ENCODE measurements at regions not wholly inside any gene's neighbourhood (a gene's known extent, or its start where the extent isn't known, plus 50 kb on each side); places are given as distances from the start of the nearest gene placed in this dataset.
"Not testable (repeated sequence)": the region's sequence is repeated elsewhere in the genome, so short reads cannot be mapped to it uniquely, and the experiment has no call there.

DNA sequence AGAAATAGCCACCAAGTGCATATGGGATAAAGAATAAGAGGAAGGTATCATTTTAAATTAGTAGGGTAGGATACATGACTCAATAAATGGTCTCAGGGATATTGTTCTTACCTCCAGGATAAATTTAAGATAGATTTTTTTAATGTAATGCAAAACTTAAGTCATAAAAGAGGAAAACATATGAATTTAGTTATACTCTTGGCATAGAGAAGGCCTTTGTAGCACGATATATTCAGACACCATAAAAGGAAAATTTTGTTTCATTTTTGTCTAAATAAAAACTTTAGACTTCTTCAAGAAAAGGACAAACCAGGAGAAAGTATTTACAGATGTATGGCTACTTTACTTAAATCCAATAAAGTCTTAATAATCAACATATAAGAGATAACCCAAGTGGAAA, 78.5 kb upstream of the CAB39 start:
- no peak for TF ChIP-seq CTCF (IDR thresholded peaks at IDR 0.05)
- DNase-seq (ENCODE audit: low spot score) (no peak), ATAC-seq (ENCODE audit: low FRiP score) (no peak)

DNA sequence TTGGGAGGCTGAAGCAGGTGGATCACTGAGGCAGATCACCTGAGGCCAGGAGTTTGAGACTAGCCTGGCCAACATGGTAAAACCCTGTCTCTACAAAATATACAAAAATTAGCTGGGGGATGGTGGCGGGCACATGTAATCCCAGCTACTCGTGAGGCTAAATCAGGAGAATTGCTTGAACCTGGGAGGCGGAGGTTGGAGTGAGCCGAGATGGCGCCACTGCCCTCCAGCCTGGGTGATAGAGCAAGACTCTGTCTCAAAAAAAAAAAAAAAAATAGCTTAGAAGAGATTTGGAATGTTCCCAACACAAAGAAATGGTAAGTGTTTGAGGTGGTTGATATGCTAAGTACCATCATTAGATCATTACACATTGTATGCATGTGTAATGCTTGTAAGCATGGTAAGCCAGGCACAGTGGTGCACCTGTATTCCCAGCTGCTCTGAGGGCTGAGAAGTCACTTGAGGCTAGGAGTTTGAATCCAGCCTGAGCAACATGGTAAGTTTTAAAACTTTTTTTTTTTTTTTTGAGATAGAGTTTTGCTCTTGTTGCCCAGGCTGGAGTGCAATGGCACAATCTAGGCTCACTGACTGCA, 77.8 kb upstream of the CAB39 start:
- not testable (repeated sequence) for DNase-seq (ENCODE audit: low spot score); ATAC-seq (ENCODE audit: low FRiP score)

GRCh38 chr2:230636684-230637271, 75.9 kb upstream of the CAB39 start:
- no peak for TF ChIP-seq CTCF (IDR thresholded peaks at IDR 0.05)
- DNase-seq (ENCODE audit: low spot score) (no peak), ATAC-seq (ENCODE audit: low FRiP score) (no peak)

- ATAC-seq (ENCODE audit: low FRiP score); DNase-seq (ENCODE audit: low spot score): not testable (repeated sequence)
Measured at GRCh38 chr2:230637486-230637885, 75.2 kb upstream of the CAB39 start.

DNA sequence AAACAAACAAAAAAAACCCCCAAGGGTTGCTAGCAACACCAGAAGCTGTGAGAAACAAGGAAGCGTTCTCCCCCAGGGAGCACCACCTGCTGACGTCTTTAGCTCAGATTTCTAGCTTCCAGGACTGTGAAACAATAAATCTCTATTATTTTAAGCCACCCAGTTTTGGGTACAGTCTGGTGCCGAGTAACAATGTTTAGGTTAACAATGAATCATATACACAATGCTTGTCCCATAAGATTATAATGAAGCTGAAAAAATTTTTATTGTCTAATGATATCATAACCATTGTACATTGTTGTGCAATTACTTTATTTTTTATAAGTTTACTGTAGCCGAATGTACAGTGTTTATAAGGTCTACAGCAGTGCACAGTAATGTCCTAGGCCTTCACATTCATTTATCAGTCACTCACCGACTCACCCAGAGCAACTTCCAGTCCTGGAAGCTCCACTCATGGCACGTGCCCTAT, 72.1 kb upstream of the CAB39 start:
- ATAC-seq (ENCODE audit: low FRiP score) = no peak
- no peak for TF ChIP-seq CTCF (IDR thresholded peaks at IDR 0.05)
- no peak for DNase-seq (ENCODE audit: low spot score)

DNA sequence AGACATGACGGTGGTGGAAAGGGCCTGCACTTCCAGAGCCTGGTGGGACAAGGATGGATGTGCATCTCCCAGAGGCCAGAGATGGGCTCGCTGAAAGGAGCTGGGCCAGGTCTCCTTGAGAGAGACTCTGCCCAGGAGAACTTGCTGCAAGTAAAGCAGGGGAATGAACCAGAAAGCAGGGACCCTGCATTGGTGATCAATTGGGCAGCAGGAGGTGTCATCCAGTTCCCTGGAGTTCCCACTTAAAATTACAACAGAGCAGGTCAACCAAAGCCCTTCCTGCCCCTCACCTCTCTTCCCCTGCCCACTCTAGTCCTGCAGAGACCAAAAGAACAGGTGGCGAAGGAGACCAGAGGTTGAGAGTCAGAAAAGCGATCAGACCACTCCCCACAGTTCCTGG, 69.7 kb upstream of the CAB39 start:
- no peak for TF ChIP-seq CTCF (IDR thresholded peaks at IDR 0.05)
- no peak for ATAC-seq (ENCODE audit: low FRiP score)
- no peak for DNase-seq (ENCODE audit: low spot score)

DNA sequence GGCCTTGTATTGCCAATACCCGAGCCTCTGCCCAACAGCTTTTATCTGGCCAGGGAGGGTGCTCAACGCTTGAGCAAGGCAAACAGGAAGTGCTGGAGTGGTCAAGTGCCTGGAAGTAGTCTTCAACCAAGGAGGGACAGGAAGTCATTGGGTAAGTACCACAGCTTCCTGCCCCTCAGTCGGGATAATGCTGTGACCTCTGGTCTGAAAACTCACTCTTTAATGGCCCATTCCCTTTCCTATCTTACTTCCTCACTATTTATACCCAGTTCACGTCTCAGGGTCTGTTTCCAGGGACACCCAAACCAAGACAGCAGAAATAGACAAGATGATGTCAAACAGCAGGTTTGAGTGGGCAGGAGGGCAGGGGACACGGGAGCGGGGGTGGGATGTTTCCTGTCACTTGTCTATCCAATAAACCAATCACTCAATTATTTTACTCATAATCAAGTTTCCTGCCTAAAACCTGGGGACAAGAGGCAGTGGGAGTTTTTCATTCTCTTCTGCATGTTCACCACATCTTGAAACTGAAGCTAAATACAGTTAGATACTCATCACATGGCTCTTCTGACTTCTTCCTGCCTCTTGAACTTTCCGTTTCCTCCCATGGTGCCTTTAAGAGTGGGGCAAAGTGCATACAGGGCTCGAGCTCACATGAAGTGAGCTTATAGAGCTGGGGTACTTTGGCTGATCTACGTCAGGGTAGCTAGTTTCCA, 68.9 kb upstream of the CAB39 start:
- no peak for TF ChIP-seq CTCF (IDR thresholded peaks at IDR 0.05)
- ATAC-seq (ENCODE audit: low FRiP score) (no peak), DNase-seq (ENCODE audit: low spot score) (no peak)

DNA sequence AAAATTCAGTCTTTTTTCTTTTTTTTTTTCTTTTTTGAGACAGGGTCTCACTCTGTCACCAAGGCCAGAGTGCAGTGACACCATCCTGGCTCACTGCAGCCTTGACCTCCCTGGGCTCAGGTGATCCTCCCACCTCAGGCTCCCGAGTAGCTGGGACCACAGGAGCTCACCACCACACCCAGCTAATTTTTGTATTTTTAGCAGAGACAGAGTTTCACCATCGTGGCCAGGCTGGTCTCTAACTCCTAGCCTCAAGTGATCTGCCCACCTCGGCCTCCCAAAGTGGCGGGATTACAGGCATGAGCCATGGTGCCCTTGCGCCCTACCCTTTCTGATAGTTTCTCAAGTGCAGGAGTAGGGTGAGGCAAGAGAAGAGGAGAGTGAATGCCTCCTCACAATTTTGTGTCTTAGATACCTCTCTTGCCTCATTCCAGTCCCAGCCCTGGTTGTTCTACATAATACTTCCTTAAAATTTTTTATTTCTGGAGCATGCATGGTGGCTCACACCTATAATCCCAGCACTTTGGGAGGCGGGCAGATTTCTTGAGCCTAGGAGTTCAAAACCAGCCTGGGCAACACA, 68.2 kb upstream of the CAB39 start:
- ATAC-seq (ENCODE audit: low FRiP score) (no peak), DNase-seq (ENCODE audit: low spot score) (no peak)
- no peak for TF ChIP-seq CTCF (IDR thresholded peaks at IDR 0.05)
